NCI-H2107 (cell line): ENCODE measurements at regions not wholly inside any gene's neighbourhood (a gene's known extent, or its start where the extent isn't known, plus 50 kb on each side); places are given as distances from the start of the nearest gene placed in this dataset.
A peak's percentile ranks its signal among the peaks of the same experiment; 100 is the strongest.

ENCODE experiments used
- DNase-seq: peaks from one replicate; lab custom pipeline; 2025; lab: John Stamatoyannopoulos, UW

GRCh38 chr1:11338284-11338924 lies 65.4 kb downstream of the UBIAD1 start:
- DNase-seq, result no peak

GRCh38 chr1:11339346-11340232 lies 66.6 kb downstream of the UBIAD1 start:
- DNase-seq, result peak; percentile 73

GRCh38 chr1:11340233-11340632 lies 67.2 kb downstream of the UBIAD1 start:
- DNase-seq, result no peak

- DNase-seq, result no peak
Observed at GRCh38 chr1:11341901-11342552, 69.0 kb downstream of the UBIAD1 start.

- no peak for DNase-seq
Observed at GRCh38 chr1:11342621-11343032, 69.6 kb downstream of the UBIAD1 start.

- no peak for DNase-seq
Observed at GRCh38 chr1:11345971-11346715, 73.1 kb downstream of the UBIAD1 start.

GRCh38 chr1:11350265-11350664 lies 77.3 kb downstream of the UBIAD1 start:
- no peak for DNase-seq

- no peak for DNase-seq
Observed at GRCh38 chr1:11352058-11352715, 79.2 kb downstream of the UBIAD1 start.

- DNase-seq, result no peak
Observed at GRCh38 chr1:11352816-11353799, 80.1 kb downstream of the UBIAD1 start.

- DNase-seq, result no peak
Observed at GRCh38 chr1:11354893-11355553, 82.0 kb downstream of the UBIAD1 start.

- DNase-seq, result no peak
Observed at GRCh38 chr1:11355559-11356475, 82.8 kb downstream of the UBIAD1 start.

GRCh38 chr1:11357276-11357675 lies 84.3 kb downstream of the UBIAD1 start:
- no peak for DNase-seq

GRCh38 chr1:11358984-11359383 lies 86.0 kb downstream of the UBIAD1 start:
- no peak for DNase-seq

GRCh38 chr1:11362547-11363021 lies 89.6 kb downstream of the UBIAD1 start:
- DNase-seq, result no peak

GRCh38 chr1:11364170-11364569 lies 91.2 kb downstream of the UBIAD1 start:
- no peak for DNase-seq

- DNase-seq, result no peak
Observed at GRCh38 chr1:11365744-11366387, 92.9 kb downstream of the UBIAD1 start.

GRCh38 chr1:11373029-11373894 lies 100.3 kb downstream of the UBIAD1 start:
- DNase-seq, result no peak
